CD4-positive, alpha-beta T cell treated with Interleukin-17A for 4 hours (primary cell): ENCODE measurements at regions not wholly inside any gene's neighbourhood (a gene's known extent, or its start where the extent isn't known, plus 50 kb on each side); places are given as distances from the start of the nearest gene placed in this dataset.
"Not testable (repeated sequence)": the region's sequence is repeated elsewhere in the genome, so short reads cannot be mapped to it uniquely, and the experiment has no call there.

Source experiments
- DNase-seq: peaks from one replicate; pipeline ENCODE4 v3.0.0-alpha.2; 2020; ENCODE audit warnings: mixed read lengths

DNA sequence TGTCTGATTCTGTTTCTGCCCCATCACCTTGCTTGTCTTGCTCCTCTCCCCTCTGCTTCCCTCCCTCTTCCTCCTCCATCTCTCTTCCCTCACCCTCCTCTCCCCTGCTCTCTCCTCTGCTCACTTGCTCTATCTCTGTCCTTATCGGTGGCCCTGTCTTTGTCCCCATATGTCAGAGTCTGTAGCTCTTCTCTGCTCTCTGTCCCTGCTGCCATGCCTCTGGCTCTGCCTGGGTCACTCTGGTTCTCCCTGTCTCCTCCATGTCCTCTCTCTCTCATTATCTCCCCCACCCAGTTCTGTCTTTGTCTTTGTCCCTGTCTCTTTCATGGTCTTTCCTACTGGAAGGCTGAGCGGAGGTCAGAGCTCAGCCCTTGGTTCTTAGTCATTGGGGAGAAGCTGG, 169.1 kb upstream of the NLRP1 start:
- DNase-seq: no peak

DNA sequence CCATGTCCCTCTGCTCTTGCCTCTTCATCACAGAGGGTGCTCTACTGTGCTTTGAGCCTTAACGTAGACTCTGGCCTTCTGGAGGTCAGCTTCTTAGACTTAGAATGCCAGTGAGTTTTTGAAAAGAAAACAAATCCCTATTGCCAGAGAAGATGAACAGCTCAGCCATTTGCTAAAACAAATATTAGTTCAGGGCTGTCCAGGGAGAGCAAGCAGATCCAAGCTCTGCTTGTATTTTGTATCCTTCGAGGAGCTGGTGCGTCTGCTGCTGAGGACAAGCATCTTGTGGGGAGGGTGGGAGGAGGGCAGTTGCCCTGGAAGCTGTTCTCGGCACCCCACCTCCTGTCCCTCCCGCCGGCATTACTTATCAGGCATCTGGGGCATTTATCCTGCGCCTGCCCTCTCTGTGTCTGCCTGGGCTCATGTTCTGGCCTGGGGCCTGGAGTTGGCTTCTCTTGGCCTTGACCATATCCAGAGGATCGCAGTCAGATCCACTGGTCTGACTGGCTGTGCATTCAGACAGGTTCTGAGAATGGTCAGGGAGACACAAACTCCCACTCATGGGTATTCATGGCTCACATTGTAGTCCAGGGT, 173.1 kb upstream of the NLRP1 start:
- DNase-seq: no peak

DNA sequence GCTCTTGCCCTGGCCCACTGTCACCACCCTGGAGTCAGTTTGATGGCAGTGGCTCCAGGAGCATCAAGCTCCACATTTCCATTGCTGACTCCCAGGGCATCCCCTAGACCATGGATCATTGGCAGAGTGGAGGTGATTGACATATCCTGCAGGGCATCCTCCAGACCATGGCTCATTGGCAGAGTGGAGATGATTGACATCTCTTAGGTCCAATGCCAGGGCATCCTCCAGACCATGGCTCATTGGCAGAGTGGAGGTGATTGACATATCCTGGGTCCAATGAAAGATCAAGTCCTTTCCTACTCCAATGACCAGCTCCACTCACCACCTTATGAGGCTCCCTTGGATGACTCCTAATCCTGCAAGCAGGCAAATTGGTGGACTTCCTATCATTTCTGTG, 174.3 kb upstream of the NLRP1 start:
- no peak for DNase-seq

GRCh38 chr17:5759501-5759925, 175.2 kb upstream of the NLRP1 start:
- DNase-seq: no peak

DNA sequence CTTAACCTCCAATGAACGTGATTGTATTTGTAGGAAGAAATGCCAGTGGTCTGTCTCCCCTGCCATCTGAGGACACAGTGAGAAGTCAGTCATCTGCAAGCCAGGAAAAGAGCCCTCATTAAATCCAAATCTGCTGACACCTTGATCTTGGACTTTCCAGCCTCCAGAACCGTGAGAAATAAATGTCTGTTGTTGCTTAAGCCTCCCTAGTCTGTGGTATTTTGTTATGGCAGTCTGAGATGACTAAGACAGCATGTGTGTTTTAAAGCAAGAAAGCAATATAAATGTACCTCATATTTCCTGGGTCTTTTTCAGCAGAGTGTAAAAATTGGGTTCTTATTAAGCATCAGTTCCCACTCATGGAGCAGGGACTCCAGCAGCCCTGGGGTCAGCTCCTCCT, 177.9 kb upstream of the NLRP1 start:
- DNase-seq: no peak

DNA sequence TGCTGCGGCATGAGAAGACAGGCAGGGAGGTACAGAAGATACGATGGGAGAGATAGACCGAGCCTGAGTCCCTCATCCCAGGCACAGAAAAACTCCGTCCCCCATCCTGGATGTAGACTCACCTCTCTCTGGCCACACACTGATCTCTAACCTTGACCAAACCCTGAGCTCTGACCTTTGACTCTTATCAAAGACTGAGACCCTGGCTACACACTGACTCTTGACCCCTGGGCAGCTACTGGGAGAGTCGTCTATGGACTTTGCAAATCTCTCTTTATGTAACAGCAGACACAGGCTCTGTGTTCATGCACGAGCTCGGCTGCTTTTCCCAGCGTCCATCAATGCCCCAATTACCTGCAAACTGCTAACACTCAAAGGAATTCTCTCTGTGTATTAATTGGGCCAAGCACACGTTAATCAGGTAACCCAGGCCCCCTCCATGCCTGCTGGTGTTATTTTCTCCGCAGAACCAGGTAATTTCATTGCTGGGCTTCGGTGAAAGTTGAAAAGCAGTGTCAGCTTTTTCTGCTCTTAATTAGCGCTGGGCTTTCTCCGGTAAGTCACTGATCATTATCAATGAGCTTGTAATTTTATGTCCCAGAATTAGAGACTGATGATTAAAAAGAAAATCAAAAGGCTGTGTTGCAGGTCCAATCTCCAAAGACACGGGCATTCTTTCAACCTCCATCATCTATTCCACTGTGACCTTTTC, 179.4 kb upstream of the NLRP1 start:
- DNase-seq: no peak

GRCh38 chr17:5769593-5770354, 185.5 kb upstream of the NLRP1 start:
- no peak for DNase-seq

GRCh38 chr17:5770441-5771270, 186.3 kb upstream of the NLRP1 start:
- no peak for DNase-seq

GRCh38 chr17:5771271-5771577, 186.9 kb upstream of the NLRP1 start:
- not testable (repeated sequence) for DNase-seq

GRCh38 chr17:5772017-5772416, 187.7 kb upstream of the NLRP1 start:
- DNase-seq: not testable (repeated sequence)

- DNase-seq: no peak
Observed at GRCh38 chr17:5772720-5773119, 188.4 kb upstream of the NLRP1 start.

DNA sequence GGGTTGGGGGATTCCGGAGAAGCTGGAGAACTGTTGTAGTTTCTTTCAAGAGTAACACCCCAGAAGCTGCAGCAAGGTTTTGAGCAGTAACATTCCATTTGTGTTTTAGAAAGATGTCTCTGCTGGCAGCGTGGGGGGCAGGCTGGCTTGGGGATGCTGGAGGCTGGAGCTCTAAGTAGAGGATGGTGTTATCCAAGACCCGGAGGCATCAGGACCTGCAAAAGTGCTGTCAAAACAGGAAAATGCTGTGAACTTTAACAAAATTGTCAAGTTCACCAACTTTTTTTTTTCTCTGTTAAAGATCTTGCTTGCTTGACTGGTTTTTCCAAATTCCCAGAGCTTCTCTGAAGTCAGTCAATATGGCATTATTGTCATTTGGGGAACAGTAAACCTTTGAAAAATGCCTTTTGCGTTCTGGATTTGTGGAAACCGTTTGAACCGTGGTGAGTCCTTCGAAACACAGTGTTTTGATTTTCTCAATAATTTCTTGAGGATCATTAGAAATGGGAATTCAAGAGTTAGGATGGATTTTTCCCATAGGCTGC, 189.6 kb upstream of the NLRP1 start:
- no peak for DNase-seq

- no peak for DNase-seq
Observed at GRCh38 chr17:5775098-5775497, 190.8 kb upstream of the NLRP1 start.

DNA sequence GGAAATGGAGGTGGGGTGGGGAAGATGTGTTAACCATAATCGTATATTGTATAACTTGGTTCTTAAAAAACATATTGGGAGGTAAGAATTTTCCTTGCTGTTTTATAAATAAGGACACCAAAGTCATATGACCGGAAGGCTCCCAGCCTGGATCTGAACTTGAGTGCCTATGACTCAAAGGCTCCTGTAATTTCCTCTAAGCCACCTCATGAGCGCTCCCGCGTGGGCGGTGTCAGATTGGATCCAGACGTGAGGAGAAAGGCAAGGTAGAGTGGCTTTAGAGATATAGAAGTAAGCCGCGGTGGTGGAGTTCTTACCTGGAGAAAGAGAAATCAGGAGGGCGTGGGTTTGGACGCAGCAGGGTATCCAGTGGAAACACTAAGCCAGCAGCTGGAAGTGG, 196.2 kb upstream of the NLRP1 start:
- no peak for DNase-seq

GRCh38 chr17:5781236-5781927, 197.1 kb upstream of the NLRP1 start:
- no peak for DNase-seq

DNA sequence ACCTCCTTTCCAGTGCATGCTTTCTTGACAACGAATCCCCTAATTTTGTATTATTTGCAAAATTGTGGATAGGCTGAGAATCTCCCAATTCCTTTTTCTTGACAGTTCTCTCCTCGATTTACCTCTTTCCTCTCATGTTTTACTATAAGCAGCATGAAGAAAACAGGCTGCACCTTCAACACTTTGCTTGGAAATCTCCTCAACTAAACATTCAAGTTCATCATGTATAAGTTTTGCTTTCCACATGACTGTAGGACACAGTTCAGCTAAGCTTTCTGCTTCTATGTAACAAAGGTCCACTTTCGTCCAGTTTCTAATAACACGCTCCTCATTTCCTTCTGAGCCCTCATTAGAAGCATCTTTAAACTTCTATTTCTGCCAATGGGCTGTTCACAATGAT, 199.0 kb upstream of the NLRP1 start:
- no peak for DNase-seq

- no peak for DNase-seq
Observed at GRCh38 chr17:5783851-5784250, 199.5 kb upstream of the NLRP1 start.

- DNase-seq: no peak
Observed at GRCh38 chr17:5784791-5785190, 200.5 kb upstream of the NLRP1 start.

GRCh38 chr17:5785338-5785737, 201.0 kb upstream of the NLRP1 start:
- DNase-seq: no peak

- DNase-seq: no peak
Observed at GRCh38 chr17:5785867-5786509, 201.7 kb upstream of the NLRP1 start.

DNA sequence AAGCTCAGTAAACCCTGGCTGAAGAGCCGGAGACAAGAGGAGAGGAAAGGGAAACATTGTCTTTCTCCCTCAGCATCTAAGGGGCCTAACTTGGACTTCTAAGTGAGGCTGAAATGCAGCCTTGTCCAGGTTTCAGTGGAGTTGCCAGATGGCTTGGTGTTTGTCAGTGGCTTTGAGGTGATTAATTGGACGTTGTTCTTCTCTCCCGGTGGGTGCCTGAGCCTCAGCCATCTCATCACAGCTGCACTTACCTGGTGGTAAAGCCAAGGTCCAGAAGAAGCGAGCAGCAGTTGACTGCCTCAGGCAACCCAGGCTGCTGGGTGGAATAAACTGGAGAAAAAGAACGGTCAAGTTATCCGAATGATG, 202.2 kb upstream of the NLRP1 start:
- DNase-seq: no peak

GRCh38 chr17:5788266-5788900, 204.1 kb upstream of the NLRP1 start:
- no peak for DNase-seq
